NOMO-1 (cell line): ENCODE measurements at regions not wholly inside any gene's neighbourhood (a gene's known extent, or its start where the extent isn't known, plus 50 kb on each side); places are given as distances from the start of the nearest gene placed in this dataset.

ENCODE experiments used
- DNase-seq, 2 experiments: peaks; one replicate each; lab custom pipeline; 2025; ENCODE audit not compliant: unreplicated experiment in 2 of 2; lab: John Stamatoyannopoulos, UW

GRCh38 chrX:121102101-121102500 lies 54.7 kb downstream of the GLUD2 start:
- no peak for DNase-seq

- no peak for DNase-seq
These were observed 56.0 kb downstream of the GLUD2 start for GRCh38 chrX:121103381-121103780.

GRCh38 chrX:121106484-121107235 lies 59.2 kb downstream of the GLUD2 start:
- no peak for DNase-seq

GRCh38 chrX:121109986-121110385 lies 62.6 kb downstream of the GLUD2 start:
- DNase-seq, result no peak

- no peak for DNase-seq
These were observed 63.1 kb downstream of the GLUD2 start for GRCh38 chrX:121110536-121110935.

GRCh38 chrX:121114691-121115090 lies 67.3 kb downstream of the GLUD2 start:
- DNase-seq, result no peak

- DNase-seq, result no peak
These were observed 73.5 kb downstream of the GLUD2 start for GRCh38 chrX:121120690-121121605.

- no peak for DNase-seq
These were observed 74.9 kb downstream of the GLUD2 start for GRCh38 chrX:121122332-121122731.

GRCh38 chrX:121128925-121129877 lies 81.8 kb downstream of the GLUD2 start:
- no peak for DNase-seq

- DNase-seq, result no peak
These were observed 85.3 kb downstream of the GLUD2 start for GRCh38 chrX:121132675-121133074.

GRCh38 chrX:121135488-121136207 lies 88.2 kb downstream of the GLUD2 start:
- no peak for DNase-seq

GRCh38 chrX:121146059-121146628 lies 98.7 kb downstream of the GLUD2 start:
- no peak for DNase-seq

GRCh38 chrX:121150217-121150616 lies 102.8 kb downstream of the GLUD2 start:
- no peak for DNase-seq

- DNase-seq, result peak in 1 of 2 experiments; percentile 27
These were observed 103.9 kb downstream of the GLUD2 start for GRCh38 chrX:121151293-121151692.

- DNase-seq, result no peak
These were observed 107.5 kb downstream of the GLUD2 start for GRCh38 chrX:121154858-121155404.

- no peak for DNase-seq
These were observed 113.6 kb downstream of the GLUD2 start for GRCh38 chrX:121160987-121161386.

GRCh38 chrX:121161501-121161933 lies 114.1 kb downstream of the GLUD2 start:
- no peak for DNase-seq

- no peak for DNase-seq
These were observed 116.0 kb downstream of the GLUD2 start for GRCh38 chrX:121163443-121163842.

- DNase-seq, result no peak
These were observed 118.5 kb downstream of the GLUD2 start for GRCh38 chrX:121165930-121166359.
